ENCODE measurements at regions not wholly inside any gene's neighbourhood (a gene's known extent, or its start where the extent isn't known, plus 50 kb on each side); places are given as distances from the start of the nearest gene placed in this dataset.
"Not testable (repeated sequence)": the region's sequence is repeated elsewhere in the genome, so short reads cannot be mapped to it uniquely, and the experiment has no call there.

GRCh38 chr14:51581017-51581881 is 70.5 kb upstream of the FRMD6 start:
- DNase-seq (ENCODE audit: low read depth), result no peak

DNA sequence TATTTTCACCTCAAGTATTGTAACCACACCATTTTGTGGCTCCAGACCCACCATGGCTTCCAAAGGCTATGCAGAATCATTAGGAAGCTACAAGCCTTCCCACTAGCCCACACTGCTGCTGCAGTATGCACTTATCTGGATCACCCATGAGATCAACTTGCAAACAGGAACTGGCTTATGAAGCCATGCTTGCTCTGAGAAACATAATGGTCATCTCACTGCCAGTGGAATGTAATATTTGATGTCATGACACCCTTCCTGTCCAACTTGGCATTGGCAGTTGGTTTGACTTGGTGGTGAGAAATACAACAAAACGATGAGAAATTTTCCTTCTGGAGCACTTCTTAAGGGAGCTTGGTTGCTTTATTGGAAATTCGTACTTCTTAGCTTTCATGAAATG is 69.3 kb upstream of the FRMD6 start:
- DNase-seq (ENCODE audit: low read depth), result no peak

DNA sequence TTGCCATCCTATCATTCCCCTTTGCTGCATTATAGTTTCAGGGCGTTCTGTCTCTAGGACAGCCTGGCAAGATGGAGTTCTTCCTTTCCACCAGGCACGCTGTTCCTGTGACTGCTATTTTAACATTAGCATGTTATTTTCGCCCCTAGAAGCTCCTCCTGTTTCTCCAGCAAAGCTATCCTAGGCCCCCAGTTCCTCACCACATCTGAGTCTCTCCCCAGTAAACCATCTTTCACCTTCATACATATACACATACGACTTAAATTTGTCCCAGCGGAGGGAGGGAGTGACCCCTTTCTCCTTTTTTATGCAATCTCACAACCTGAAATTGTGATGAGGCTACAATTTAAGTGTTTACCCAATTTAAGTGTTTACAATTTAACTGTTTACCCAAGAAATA is 66.7 kb upstream of the FRMD6 start:
- DNase-seq (ENCODE audit: low read depth), result no peak

DNA sequence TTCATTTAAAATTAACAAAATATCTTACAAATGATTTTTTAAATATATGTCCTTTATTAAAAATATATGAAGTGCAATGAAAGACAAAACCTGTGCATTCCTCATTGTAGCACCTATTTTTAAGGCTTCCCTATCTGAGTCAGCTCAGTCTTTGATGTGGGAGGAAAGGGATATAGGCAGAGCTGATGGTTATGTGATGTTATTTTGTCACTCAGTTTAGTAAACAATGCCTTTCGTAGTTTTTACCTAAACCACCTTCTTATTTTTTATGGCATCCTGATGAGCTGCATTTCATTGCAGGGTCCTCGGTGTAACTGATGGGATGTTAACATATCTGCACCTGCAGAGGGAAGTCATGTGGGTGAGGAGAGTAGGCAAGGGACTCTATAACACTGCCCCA is 58.9 kb upstream of the FRMD6 start:
- DNase-seq (ENCODE audit: low read depth), result no peak

DNA sequence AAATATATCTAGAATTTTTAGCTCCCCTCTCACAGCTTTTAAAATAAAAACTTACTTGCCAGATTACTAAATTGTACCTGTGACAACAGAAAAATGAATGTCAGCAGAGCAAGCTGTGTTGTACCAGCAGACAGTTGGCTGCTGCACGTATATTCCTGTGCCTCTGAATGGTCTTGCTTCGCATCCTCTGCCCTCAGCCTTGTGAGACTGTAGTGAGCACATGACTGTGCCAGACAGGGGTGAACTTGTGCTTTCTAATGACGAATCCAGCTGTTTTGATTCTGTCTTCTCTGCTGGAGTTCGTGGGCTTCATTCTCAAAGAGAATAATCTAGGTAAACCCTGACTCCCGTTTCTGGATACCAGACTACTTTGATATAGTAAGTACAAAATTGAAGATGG is 58.3 kb upstream of the FRMD6 start:
- no peak for DNase-seq (ENCODE audit: low read depth)

DNA sequence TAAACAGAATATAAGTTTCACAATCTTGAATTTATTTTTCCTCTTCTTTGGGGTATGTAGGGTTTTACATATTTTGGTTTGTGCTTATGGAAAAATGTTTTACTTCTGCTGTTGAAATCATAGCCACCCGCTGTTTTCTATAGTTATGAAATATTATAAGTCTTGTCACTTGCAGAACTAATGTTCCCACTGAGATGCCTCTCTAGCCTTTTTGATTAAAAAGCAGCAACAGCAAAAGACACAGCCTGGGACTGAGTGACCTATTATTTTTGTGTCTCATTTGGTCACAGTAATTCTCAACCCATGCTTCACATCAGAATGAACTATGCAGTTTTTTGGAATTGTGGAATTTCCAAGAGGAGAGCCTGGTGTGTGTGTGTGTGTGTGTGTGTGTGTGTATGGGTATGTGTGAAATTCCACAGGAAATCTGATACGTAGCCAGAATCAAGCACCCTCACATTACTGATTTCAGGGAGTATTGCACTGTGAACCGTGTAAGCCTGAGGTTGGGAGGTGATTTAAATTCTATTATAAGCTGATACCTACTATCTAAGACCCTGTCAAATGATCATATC is 55.7 kb upstream of the FRMD6 start:
- DNase-seq (ENCODE audit: low read depth), result no peak

GRCh38 chr14:51596488-51597117 is 55.1 kb upstream of the FRMD6 start:
- DNase-seq (ENCODE audit: low read depth), result no peak

GRCh38 chr14:51597261-51598001 is 54.3 kb upstream of the FRMD6 start:
- DNase-seq (ENCODE audit: low read depth), result no peak

- DNase-seq (ENCODE audit: low read depth), result not testable (repeated sequence)
Measured at GRCh38 chr14:51598924-51599600, 52.6 kb upstream of the FRMD6 start.

- no peak for DNase-seq (ENCODE audit: low read depth)
Measured at GRCh38 chr14:51600658-51601057, 51.1 kb upstream of the FRMD6 start.

All from T-helper 22 cell (primary cell).